MM.1S (cell line): ENCODE measurements at regions not wholly inside any gene's neighbourhood (a gene's known extent, or its start where the extent isn't known, plus 50 kb on each side); places are given as distances from the start of the nearest gene placed in this dataset.

Experiments used
- CTCF ChIP-seq: fragments of 300-600 bp; sonication (generic); IDR thresholded peaks from 2 replicates; pipeline ENCODE4 v1.5.1; 2016; ENCODE audit warnings: antibody characterized with exemption, low read length, mixed read lengths
- EZH2phosphoT487 ChIP-seq: fragments of 300-600 bp; sonication (generic); IDR thresholded peaks from 2 replicates; pipeline ENCODE4 v1.6.1; 2018; ENCODE audit warnings: antibody characterized with exemption, low read length

- TF ChIP-seq EZH2phosphoT487 (no peak), CTCF (no peak)
Observed at GRCh38 chr10:21130683-21131442, 233.8 kb upstream of the NEBL start.
